SH-SY5Y (cell line): ENCODE measurements at regions not wholly inside any gene's neighbourhood (a gene's known extent, or its start where the extent isn't known, plus 50 kb on each side); places are given as distances from the start of the nearest gene placed in this dataset.

Source experiments
- GATA2 ChIP-seq: IDR thresholded peaks from 2 replicates; pipeline ENCODE4 v1.6.1; 2011; ENCODE audit warnings: mild to moderate bottlenecking, low read depth, low read length
- GATA3 ChIP-seq: IDR thresholded peaks from 2 replicates; pipeline ENCODE4 v1.6.1; 2011; ENCODE audit warnings: low read depth, mild to moderate bottlenecking, low read length, moderate library complexity

DNA sequence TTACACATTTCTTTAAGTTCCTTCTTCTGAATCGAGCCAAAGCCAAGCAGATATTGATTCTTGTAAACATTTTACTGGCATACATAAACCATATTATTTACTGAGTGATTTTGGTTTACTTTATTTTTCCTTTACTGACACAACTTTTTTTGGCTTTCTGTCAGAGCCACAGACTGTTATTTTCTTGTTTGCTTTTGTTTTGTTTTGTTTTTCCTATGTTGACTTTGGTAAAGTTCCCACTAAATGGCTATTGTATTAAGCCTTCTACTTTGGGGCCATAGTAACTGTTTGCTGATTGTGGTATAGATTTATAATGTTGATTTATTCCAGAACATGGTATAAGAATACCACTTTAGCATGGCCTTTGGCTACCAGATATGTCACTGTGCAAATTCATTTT, 419.4 kb downstream of the DCDC2C start:
- TF ChIP-seq GATA2: no peak
- no peak for TF ChIP-seq GATA3

DNA sequence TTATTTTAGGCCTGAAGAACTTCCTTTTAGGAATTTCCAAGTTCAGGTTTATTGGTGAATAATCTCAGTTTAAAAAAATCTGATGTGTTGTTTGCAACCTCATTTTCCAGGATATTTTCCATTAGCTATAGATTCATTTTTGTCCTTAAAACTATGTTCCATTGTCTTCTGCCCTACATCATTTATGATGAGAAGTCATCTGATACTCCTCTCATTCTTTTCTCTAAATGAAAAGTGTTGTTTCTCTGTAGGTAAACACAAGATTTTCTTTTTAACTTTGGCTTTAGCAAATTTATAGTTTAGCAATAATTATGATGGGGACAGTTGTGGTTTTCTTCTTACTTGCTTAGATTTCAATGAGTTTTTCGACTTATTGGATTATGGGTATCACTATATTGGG, 427.3 kb downstream of the DCDC2C start:
- TF ChIP-seq GATA3: no peak
- TF ChIP-seq GATA2: no peak

DNA sequence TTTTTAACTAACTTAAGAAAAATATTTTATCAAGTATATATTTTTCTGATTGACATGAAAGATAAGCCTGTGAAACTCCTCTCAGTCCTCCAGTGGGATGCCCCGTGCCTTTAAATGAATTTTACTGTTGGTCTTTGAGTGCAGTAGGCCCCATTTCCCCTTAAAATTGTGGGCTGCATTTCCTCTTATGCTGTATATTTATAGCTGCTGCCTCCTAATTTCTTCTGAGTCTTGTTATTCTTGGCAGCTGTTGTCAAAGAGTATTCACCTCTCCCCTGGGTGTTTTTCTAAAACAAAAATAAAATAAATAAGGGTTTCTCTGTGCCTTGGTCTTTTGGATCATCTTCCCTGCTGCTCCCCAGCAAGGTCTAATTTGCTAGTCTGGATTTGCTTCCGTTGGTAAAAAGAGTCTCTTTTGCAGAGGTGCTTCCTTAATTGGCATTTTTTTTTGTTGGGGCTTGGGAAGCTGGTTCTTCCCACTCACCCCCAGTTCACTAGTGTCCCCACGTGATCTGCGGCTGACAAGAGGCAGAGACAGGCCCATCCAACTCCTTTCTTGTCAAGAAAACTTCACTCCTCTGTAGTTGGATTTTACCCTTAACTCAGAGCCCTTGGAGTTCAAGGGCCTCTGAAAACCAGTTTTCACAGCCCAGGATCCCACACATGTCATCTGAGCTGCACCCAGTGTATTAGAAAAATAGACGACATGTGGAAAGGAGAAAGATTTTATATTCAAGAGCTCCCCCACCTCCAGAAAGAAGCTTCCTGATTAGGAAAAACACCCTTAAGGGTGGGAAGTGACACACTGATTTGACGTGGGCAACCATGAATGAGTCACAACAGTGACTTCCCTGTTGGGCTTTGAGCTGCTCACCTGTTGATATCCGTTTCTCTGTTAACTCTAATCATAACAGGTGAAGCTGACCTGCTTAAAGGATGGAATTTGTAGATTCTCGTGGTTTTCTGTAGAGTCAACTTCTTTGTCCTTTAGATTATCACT, 431.5 kb downstream of the DCDC2C start:
- TF ChIP-seq GATA3 (no peak), GATA2 (no peak)

DNA sequence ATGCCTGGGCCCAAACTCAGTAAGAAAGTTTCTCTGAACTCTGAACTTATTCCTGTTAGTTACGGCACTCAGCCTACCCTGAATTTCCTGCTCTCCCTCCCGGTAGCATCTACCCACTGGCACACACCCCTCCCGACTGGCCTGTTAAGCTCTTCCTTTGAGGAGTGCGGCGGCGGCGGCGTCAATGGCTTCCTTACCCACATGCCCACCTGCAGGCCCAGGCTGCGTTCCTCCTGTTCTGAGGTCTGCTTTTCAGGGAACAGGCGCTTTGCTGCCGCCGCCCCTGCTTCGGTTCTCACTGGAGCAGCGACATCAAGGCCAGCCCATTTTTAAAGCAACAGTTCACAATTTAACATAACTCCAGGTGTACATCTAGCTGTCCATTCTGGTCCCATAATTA, 432.4 kb downstream of the DCDC2C start:
- no peak for TF ChIP-seq GATA2
- TF ChIP-seq GATA3: no peak

DNA sequence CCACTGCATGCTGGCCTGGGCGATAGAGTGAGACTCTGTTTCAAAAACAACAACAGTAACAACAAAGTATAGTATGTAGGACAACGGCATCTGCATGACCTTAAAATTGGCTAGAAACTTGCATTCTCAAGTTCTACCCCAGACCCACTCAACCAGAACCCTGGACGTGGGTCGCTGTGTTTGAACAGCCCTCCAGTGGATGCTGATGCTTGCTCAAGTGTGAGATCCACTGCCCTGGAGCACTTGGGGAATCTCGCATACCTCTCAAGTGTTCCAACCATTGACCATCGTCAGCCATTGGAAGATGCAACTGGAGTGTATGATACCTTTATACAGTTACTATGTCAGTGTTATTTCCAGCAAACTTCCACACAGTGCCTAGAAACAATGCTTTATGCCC, 435.9 kb downstream of the DCDC2C start:
- TF ChIP-seq GATA3 (no peak), GATA2 (no peak)

DNA sequence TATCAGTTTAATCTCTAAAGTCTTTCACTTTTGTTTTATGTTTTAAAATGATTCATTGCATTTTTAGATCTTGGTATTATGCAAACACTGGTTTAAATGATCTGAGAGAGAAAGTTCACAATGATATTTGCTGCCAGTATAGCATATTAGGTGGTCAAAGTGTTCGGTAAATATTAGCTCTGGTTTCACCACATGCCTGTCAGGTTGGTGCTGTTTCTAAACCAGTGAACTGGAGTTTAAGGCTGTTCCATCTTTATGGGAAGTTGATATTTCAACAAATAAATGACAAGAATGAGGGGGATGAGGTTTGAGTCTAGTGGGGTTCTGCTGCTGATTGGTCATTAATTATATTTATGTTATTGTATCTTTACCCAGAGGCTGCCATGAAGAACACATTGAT, 436.4 kb downstream of the DCDC2C start:
- TF ChIP-seq GATA2 (no peak), GATA3 (no peak)

DNA sequence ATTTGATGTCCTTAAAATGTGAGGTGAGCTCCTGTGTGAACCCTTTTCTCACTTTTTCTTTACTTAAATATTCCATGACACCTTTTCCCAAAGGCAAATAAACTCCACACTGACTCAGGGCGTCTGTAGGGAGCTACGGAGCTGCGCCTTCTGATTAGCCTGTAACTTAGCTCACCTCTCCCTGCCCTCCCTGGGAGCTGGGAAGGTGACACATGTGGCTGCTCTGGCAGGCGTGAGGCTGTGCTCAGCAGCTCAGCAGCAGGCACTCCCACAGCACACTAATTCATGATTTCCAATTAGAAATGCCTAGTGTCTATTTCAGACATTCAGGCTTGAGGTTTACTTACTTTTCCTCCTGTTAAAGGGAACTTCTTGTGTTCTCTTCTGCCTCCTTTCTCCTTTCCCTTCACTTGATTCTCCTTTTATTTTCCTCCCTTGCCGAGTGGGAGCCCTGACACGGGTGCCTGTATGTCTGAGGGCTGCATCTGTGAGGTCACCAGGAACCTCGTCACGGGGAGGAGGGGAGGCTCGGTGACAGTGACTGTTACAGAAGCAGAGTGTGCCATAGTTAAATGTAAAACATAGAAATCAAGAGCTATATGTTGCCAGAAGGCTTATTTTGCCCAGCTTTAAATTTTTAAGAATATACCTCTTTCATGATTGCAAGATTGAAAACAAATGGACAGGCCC, 437.1 kb downstream of the DCDC2C start:
- no peak for TF ChIP-seq GATA2
- TF ChIP-seq GATA3: no peak

DNA sequence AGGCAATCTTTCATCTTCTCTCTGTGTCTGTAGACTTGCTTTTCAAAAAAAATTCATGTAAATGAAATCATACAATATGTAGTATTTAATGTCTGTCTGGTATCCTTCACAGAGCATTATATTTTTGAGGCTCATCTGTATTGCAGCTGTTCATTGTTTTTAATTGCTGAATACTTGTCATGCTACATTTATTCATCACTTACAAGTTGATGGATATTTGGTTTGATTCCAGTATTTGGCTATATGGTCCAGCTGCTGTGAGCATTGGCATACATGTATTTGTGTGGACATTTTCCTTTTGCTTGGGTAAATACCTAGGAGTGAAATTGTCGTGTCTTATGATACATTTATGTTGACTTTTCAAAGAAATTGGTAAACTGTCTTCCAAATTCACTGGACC, 441.4 kb downstream of the DCDC2C start:
- TF ChIP-seq GATA2: no peak
- TF ChIP-seq GATA3: no peak

DNA sequence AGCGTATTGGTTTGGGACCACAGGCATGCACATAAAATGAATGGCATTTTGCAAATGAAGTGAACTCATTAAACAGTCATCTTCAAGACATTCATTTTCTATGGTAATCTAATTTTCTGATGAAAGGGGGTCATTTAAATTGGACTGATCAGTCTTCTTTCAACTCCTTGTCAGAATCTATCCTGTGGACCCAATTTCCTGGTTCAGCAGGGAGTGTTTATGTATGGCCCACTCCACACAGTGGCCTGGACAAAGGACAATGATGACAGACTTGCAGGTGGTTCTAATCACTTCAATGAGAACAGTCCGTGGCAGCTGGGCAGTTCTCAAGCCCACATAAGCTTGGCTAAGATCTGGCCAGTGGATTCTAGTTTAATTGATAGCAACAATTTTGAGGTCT, 448.1 kb downstream of the DCDC2C start:
- no peak for TF ChIP-seq GATA2
- no peak for TF ChIP-seq GATA3

DNA sequence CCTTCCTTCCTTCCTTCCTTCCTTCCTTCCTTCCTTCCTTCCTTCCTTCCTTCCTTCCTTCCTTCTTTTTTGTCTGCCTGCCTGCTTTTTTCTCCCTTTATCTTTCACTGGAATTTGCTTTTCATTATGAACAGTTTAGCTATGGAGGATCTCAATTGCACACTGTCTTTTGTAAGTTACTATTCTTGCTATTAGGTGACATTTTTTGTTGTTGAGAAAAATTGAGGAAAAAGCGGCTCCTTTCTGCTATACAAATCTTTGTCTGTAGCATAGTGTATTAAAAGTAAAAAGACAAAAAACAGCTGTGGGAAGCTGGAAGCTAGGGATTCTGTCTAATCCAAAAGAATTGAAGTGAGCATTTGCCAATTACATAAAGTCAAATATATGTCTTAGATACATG, 448.7 kb downstream of the DCDC2C start:
- no peak for TF ChIP-seq GATA3
- no peak for TF ChIP-seq GATA2

DNA sequence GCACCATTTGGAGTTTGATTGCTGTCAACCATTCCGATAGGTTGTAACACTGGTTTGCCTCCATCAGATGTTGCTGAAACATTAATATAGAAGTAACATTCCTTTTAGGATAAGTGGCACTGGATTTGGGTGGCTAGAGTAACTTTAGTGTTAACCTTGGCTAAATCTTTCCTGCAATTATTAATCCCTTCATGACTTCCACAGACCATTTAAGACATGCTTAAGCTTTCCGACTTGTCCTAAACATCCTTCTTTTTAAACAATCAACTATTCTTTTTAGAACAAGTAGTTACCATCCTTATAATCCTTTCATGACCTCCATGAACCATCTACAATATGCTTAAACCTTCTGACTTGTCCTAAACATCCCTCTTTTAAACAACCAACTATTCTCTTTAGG, 465.5 kb downstream of the DCDC2C start:
- no peak for TF ChIP-seq GATA2
- TF ChIP-seq GATA3: no peak

DNA sequence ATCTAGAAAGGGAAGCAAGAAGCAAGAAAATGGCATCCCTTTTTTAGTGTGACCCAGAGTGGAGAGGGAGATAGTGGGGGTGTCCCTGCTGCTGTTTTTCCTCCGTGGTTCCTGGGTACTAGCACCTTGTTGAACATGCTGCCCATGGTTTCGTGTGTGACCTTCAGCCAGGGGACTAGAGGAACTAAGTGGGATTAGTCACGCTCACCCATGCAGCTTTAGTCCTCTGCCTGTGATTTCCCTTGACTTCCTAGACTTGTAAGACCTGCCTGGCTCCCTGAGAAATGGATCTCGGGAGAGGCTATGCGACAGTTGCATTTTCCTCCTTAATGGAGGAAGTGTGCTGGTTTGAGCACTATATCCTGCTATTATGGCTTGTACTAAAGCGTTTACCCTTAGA, 471.4 kb downstream of the DCDC2C start:
- TF ChIP-seq GATA2: no peak
- no peak for TF ChIP-seq GATA3

DNA sequence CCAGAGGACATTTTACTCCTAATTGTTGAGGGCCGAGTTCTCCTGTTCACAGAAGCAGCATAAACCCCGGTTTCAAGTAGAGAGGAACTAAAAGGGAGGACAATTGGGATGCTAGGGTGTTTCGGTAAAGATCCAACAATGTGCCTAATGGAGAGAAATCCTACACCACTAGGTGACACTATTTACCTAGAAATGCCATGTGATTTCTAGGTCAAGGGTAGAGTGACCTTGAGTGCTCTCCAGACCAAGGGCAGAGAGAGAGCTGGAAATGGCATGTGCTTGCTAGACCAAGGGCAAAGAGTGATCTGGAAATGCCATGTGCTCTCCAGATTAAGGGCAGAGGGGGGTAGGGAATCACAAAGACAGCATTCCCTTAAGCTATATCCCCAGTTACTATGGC, 472.0 kb downstream of the DCDC2C start:
- TF ChIP-seq GATA3: no peak
- no peak for TF ChIP-seq GATA2

DNA sequence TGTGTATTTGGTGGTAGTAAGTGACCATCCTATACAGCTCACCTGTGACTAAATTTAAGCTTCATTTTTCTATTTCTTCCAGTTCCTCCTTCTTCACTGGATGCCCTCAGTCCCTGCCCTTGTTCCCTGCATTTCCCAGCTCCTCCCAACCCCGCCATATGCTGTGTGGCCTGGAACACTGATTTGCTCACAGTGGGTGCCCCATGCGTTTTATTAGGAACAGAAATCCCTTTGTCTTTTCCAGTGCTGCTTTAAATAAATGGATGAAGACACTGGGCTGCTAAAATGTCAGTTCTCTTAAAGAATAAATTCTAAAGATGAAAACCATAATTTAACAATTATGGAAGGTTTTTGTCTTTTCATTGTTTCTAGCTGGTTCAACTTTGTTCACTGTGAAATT, 477.3 kb downstream of the DCDC2C start:
- no peak for TF ChIP-seq GATA2
- no peak for TF ChIP-seq GATA3

DNA sequence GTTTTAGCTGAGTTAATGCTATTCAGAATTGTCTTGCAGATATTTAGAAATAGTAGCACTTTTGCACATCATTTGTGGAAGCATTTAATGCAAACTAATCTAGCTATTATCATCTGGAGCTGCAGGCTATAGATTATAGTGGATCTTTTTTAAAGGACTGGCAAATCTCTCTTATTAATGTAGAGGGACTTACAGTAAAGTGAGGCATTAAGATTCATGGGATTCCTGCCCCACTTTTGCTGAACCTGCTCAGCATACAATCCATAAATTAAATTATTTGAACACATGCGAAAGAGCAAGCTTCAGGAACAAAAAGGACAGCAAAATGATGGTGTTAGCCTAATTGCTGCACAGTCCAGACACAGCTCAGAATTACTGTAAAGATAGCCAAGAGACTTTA, 477.7 kb downstream of the DCDC2C start:
- TF ChIP-seq GATA3: no peak
- no peak for TF ChIP-seq GATA2

DNA sequence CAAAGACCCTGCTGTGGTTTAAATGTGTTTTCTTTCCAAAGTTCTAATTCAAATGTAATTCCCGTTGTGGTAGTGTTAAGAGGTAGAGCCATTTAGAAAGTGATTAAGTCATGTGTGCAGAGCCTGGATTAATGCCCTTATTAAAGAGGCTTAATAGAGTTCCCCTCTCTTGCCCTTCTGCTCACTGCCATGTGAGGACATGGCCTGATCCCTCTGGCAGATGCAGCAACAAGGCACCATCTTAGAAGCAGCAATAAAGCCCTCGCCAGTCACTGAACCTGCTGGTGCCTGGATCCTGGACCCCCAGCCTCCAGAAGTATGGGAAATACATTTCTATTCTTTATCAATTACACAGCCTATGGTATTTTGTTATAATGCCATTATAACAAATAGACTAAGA, 485.2 kb downstream of the DCDC2C start:
- TF ChIP-seq GATA2: no peak
- no peak for TF ChIP-seq GATA3
